Panc1 (cell line): ENCODE measurements at regions not wholly inside any gene's neighbourhood (a gene's known extent, or its start where the extent isn't known, plus 50 kb on each side); places are given as distances from the start of the nearest gene placed in this dataset.

ENCODE experiments used
- POLR2AphosphoS5 ChIP-seq: IDR thresholded peaks from 2 replicates; pipeline ENCODE4 v1.6.1; 2012; ENCODE audit warnings: mild to moderate bottlenecking, low read depth, low read length, moderate library complexity
- SIN3A ChIP-seq: IDR thresholded peaks from 2 replicates; pipeline ENCODE4 v1.6.1; 2012; ENCODE audit warnings: low read depth, mild to moderate bottlenecking, low read length, moderate library complexity, borderline replicate concordance; ENCODE audit not compliant: insufficient read depth
- TCF7L2 ChIP-seq: IDR thresholded peaks from 2 replicates; pipeline ENCODE4 v1.6.1; 2011; ENCODE audit warnings: mild to moderate bottlenecking, low read depth, low read length, inconsistent platforms
- TF ChIP-seq, protein P1 (sequence below): fragments of 450-650 bp; IDR thresholded peaks from 2 replicates; pipeline ENCODE4 v1.5.1; 2017; ENCODE audit warnings: mild to moderate bottlenecking
- TF ChIP-seq, protein P2 (sequence below), 2 experiments: IDR thresholded peaks; 2 replicates each; pipeline ENCODE4 v1.6.1; 2011 to 2012; ENCODE audit warnings: low read depth in 2 of 2, control low read depth in 1 of 2, low read length in 1 of 2, mild to moderate bottlenecking in 1 of 2, moderate library complexity in 1 of 2; ENCODE audit not compliant: insufficient read depth in 1 of 2

DNA sequence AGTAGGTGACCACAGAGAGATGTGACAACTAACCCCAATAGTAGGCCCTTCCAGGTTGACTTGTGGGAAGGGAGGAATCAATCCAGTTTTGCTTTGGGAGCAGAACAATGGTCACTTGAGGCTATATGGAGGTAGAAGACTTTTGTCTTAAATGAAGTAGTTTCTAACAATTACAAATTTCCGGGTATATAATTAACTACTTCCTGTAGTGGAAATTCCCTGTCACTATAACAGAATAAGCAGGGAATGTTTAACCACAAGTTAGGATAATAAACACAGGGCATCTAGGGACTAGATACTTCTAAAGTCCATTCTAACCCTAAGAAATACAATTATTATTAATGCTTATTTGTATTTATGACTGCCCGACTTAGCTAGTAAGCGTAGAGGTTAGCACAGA lies 99.0 kb upstream of the TRPC3 start:
- TF ChIP-seq, protein P1, sequence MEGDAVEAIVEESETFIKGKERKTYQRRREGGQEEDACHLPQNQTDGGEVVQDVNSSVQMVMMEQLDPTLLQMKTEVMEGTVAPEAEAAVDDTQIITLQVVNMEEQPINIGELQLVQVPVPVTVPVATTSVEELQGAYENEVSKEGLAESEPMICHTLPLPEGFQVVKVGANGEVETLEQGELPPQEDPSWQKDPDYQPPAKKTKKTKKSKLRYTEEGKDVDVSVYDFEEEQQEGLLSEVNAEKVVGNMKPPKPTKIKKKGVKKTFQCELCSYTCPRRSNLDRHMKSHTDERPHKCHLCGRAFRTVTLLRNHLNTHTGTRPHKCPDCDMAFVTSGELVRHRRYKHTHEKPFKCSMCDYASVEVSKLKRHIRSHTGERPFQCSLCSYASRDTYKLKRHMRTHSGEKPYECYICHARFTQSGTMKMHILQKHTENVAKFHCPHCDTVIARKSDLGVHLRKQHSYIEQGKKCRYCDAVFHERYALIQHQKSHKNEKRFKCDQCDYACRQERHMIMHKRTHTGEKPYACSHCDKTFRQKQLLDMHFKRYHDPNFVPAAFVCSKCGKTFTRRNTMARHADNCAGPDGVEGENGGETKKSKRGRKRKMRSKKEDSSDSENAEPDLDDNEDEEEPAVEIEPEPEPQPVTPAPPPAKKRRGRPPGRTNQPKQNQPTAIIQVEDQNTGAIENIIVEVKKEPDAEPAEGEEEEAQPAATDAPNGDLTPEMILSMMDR = no peak
- TF ChIP-seq, protein P2, sequence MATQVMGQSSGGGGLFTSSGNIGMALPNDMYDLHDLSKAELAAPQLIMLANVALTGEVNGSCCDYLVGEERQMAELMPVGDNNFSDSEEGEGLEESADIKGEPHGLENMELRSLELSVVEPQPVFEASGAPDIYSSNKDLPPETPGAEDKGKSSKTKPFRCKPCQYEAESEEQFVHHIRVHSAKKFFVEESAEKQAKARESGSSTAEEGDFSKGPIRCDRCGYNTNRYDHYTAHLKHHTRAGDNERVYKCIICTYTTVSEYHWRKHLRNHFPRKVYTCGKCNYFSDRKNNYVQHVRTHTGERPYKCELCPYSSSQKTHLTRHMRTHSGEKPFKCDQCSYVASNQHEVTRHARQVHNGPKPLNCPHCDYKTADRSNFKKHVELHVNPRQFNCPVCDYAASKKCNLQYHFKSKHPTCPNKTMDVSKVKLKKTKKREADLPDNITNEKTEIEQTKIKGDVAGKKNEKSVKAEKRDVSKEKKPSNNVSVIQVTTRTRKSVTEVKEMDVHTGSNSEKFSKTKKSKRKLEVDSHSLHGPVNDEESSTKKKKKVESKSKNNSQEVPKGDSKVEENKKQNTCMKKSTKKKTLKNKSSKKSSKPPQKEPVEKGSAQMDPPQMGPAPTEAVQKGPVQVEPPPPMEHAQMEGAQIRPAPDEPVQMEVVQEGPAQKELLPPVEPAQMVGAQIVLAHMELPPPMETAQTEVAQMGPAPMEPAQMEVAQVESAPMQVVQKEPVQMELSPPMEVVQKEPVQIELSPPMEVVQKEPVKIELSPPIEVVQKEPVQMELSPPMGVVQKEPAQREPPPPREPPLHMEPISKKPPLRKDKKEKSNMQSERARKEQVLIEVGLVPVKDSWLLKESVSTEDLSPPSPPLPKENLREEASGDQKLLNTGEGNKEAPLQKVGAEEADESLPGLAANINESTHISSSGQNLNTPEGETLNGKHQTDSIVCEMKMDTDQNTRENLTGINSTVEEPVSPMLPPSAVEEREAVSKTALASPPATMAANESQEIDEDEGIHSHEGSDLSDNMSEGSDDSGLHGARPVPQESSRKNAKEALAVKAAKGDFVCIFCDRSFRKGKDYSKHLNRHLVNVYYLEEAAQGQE (IDR thresholded peaks at IDR 0.05; ENCODE audit: insufficient read depth in 1 of 2, low read depth in 2 of 2, low read length in 1 of 2) = no peak
- TF ChIP-seq SIN3A = no peak
- TF ChIP-seq POLR2AphosphoS5 = no peak
- no peak for TF ChIP-seq TCF7L2
